GM19324 (cell line): ENCODE measurements at regions not wholly inside any gene's neighbourhood (a gene's known extent, or its start where the extent isn't known, plus 50 kb on each side); places are given as distances from the start of the nearest gene placed in this dataset.
A peak's percentile ranks its signal among the peaks of the same experiment; 100 is the strongest.
"Not testable (repeated sequence)": the region's sequence is repeated elsewhere in the genome, so short reads cannot be mapped to it uniquely, and the experiment has no call there.

Experiments used
- ATAC-seq: cut with Tn5 transposase; IDR thresholded peaks from one replicate; pipeline ENCODE4 v1.9.1; 2021; ENCODE audit warnings: mild to moderate bottlenecking, moderate library complexity; ENCODE audit not compliant: unreplicated experiment, low FRiP score

DNA sequence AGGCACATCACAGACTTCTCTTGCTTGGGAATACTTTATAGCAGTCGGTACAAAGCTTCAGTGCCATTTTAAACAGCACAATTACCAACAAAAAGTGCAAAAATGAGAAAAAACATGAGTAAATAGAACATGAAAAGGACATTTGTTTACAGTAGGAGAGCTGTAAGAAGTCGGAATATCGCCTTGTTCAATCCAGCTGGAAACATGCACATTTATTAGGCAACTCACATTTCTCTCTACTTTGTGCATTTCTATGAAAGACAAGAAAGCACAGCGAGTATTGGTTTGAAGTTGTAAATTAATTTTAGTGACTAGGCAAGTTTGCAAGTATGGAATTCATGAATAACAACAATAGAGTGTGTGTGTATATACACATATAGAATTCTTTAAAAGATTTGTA, 484.7 kb downstream of the DACH1 start:
- ATAC-seq, result no peak

DNA sequence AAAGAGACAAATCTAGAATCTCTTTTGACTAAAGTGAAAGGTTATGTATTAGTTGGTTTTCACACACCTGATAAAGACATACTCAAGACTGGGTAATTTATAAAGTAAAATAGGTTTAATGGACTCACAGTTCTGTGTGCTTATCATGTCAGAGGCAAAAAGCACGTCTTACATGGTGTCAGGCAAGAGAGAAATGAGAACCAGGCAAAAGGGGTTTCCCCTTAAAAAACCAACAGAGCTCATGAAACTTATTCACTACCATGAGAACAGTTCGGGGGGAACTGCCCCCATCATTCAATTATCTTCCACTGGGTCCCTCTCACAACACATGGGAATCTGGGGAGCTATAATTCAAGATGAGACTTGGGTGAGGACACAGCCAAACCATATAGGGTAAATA, 486.8 kb downstream of the DACH1 start:
- no peak for ATAC-seq

DNA sequence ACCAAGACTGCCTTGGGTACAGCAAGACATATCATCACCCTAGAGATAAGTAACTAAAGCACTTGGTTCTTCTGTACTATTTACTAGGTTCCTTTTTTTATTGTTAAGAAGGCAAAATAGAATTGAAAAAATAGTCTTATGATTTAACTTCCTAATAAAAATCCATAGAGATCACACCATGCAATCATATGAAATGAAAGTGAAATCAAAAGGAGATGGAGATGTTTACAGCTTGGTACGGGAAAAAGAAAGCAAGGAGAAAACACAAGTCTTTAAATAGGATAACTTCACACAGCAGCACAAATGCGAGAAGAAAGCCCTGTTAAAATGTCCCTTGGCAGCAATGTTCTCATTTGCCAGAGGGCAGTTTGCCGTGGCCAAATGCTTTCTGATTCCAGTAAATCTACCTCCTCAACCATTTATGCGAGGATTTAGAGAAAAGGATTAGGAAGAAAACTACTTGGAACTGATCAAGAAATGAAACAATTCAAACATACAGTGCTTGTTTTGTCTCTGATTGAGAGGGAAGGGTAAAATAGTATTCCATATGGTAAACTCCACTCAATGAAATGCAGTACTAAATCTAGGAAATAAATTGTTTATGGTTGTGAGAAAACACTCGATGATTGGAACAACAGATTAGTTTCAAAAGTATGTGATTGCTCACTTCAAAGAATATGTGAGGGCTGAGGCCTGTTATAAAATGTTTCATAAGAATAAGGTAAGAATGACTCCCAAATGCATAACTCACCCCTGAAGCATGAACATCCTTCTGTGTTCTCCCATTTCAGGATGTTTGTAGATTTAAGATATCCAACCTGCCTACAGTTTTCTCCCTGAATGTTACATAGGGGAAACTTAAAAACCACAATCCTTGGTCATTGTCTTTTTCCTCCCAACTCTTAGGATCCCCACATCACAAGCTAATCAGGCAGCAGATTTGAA, 487.8 kb downstream of the DACH1 start:
- no peak for ATAC-seq

DNA sequence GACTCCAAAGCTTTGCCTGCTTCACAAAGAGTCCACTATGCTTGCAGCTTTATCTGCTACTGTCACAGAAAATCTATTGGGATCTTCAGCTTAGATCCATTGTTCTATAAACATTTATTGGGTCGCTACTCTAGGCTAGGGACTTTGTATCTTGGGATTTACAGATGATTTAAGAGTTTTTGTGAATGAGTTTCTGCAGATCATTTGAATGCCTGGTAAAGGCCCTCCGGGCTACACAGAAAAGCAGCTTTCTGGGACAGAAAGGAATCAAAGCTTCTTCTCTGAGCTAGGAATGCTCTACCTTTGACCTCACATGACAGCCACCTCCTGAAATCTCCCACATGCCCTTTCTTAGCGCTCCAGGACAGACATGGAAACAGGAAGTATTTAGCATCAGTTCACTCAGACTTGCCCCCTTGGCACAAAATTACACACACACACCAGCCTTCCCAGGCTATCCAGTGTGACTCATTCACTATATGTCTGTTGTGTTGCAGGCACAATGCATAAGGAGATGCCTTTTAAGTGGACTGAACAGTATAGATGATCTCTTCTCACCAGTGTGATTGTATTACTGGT, 492.4 kb downstream of the DACH1 start:
- ATAC-seq, result no peak

DNA sequence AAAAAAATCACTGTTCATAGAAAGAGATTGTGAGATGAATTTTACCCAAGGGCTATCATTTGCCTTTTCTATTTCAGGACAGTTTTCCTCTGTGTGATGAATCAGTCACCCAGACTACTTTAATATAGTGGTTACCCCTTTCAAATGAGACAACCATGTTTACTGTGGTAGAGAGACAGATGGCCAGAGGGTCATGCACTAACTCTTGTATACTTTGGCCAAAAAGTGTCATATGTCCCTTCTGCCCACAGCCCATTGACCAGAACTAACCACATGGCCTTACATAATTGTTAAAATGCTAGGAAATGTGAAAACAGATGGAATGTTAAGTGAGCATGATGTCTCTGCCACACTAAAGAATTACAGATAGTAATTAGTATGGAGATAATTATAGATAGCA, 498.7 kb downstream of the DACH1 start:
- ATAC-seq, result no peak

DNA sequence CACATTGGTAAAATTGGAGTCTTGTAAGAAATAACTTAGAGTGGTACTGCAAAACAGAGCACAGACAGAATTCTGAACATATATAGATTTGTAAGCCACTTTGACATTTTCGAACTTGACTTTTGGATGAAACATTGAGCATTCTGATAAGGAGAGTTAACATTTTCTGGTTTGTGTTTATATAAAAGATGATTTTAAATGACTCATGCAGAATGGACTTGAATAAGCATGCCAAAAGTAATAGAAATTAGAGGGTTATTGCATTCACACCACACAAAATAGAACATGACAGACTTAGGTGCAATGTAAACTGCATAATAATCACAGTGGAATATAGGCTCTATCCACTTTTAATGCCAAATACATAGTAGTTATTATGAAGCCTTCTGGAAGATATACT, 507.0 kb downstream of the DACH1 start:
- ATAC-seq, result no peak

DNA sequence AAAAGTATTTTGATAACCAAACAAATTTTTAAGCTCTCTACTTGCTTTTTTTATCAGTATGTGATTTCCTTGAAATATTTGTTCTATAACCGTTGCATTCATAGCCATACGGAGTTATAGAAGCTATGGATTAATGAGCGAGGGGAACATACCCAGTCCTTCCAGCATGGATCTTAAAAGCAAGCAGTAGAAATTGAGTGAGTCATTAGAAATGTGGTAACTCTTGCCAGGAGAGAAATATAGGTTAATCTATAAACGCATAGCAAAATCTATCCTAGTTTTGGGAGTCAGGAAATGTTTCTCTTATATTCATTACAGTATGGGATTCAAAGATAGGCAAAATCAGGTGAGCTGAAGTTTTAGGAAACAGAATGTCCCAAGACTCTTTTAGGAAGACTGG, 507.4 kb downstream of the DACH1 start:
- no peak for ATAC-seq

DNA sequence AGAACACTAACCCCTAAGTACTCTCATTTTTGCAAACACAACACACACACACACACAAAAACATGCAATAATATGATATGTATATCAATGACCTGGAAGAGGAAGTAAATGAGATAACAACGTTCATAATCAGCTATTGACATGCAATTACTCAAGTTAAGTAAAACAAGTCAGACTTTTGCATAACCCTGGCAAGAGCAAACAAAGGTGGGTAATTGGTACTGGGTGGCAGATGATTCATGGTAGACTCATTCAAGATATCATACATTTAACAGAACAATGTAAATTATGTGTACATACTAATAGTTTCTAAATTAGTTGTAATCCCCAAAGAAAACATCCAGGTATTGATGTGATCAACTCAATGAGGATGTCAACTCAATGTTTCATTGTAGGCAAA, 508.8 kb downstream of the DACH1 start:
- no peak for ATAC-seq

DNA sequence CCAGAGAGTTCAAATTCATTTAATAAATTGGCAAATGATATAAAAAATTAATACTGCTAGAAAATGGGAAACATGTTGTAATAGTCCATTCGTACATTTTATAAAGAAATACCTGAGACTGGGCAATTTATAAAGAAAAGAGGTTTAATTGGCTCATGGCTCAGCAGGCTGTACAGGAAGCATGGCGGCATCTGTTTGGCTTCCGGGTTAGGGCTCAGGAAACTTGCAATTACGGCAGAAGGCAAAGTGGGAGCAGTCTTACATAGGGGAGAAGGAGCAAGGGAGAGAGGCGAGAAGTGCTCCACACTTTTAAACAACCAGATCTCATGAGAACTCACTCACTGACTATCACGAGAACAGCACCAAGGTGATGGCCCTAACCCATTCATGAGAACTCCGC, 512.0 kb downstream of the DACH1 start:
- no peak for ATAC-seq

DNA sequence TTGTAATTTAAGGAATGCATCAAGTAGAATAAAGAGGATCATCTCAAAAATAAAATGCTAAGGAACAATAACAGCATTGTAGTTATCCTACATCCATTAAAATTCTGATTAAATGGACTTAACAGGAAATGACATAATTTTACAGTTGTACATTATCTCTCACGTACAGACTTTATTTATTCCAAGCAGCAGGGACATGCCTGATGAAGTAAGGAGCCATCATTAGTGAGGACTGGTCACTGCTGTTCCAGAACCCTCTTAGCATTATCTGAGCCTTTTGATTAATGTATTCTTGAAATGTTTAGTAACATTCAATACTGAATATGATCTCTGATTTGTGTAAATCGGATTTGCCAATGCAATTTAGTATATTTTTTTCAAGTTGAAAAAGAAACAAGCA, 516.1 kb downstream of the DACH1 start:
- ATAC-seq, result no peak

DNA sequence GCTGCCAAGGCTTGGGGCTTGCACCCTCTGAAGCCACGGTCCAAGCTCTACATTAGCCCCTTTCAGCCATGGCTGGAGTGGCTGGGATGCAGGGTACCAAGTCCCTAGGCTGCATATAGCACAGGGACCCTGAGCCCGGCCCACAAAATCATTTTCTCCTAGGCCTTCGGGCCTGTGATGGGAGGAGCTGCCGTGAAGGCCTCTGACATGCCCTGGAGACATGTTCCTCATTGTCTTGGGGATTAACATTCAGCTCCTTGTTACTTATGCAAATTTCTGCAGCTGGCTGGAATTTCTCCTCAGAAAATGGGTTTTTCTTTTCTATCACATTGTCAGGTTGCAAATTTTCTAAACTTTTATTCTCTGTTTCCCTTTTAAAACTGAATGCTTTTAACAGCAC, 521.1 kb downstream of the DACH1 start:
- ATAC-seq, result not testable (repeated sequence)

DNA sequence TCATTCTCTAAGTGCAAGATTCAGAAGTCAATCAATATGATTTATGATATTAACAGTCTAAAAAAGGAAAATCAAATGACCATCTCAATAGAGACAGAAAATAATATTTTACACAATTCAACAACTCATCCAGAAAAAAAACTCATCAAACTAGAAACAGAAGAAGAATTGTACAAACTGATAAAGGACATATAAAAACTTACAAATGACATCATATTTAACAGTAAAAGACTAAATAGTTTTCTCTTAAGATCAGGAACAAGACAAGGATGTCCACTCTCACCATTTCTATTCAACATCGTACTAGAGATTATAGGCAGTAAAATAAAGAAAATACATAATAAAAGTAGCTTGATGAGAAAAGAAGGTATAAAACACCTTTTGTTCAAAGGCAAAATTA, 527.3 kb downstream of the DACH1 start:
- no peak for ATAC-seq

DNA sequence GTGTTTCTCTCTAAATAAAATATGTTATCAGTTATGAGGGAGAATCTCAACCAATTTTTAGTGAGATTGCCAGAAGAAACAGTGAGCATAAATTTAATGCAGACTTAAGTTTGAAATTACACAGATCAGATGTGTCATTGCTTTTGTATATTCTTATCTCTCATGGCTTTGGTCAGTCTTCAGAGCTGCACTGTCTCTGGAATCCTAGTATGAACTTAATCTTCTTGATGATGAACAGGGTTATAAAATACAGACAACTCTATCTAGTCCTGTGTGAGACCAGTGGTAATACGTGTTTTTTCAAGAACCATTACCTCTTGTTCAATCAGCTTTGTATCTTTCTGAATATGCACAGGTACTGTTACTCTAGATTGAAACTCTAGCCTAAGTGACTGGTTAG, 528.0 kb downstream of the DACH1 start:
- ATAC-seq, result no peak

DNA sequence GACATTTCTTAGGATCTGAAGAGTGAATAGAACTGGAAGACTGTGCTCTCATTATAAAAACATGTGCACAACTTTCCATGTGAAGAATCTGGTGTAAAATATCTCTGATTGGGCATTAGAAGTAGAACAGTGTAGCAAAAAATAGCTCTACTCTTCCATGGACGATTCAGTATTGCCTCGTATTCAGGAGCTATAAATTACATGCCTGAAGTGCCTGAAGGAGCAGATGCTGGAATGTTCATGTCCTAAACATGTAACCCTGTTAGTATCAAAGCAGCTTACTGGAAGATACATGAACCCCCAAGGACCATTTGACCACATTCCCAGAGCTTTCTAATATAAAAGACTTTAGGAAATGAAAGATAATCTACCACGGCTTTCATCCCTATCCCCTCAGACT, 528.9 kb downstream of the DACH1 start:
- ATAC-seq, result no peak

DNA sequence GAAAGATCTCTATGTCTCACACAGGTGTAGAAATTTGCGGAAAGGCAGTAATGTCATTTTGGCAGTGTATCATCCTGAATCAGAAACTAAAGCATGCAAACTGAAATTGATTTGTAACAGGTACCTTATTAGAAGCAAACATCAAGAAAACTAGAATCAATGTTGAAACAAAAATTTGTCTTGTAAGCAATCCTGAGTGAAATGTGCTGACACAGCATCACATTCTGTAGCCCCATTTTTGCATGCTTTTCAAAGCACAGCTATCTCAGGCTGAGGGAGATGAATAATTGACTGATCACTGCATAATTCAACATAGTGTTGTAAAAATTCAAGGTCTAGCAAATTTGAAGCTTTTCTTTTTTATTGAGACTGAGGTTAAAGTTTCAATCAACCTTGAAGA, 539.7 kb downstream of the DACH1 start:
- no peak for ATAC-seq

DNA sequence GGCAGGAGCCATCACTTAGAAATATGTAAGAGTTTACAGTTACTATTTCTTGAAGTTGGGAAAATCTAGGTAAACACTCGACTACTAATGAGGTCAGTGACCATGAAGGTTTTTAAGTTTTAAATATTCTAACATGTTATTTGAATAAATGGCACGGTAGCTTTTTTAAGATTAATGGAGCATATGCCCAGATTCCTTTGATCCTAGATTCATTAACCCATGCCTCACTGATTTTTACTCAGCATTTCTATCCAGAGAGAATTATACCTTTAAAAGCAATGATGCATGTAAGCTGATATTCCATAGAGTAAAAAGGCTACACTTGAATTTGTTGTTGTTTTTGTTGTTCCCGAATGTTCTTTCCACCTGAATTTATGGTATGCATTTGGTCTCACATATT, 541.4 kb downstream of the DACH1 start:
- no peak for ATAC-seq

DNA sequence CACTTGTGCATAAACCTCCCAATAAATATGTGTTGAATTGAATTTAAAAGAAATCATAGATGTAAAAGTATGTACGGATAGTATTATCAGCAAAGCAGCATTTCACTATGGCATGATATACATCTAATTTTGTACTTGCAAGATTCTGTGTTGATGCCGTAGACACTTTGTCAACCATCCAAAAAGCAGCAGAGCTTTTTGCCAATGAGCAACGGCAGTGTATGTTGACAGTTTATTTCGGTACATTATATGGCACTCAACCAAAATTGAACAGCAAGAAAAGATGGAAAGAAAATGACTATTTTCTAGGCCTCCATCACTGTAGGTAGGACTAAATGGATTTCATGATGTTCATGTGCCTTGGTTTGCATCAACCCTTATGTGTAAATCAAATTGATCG, 543.7 kb downstream of the DACH1 start:
- ATAC-seq, result no peak

DNA sequence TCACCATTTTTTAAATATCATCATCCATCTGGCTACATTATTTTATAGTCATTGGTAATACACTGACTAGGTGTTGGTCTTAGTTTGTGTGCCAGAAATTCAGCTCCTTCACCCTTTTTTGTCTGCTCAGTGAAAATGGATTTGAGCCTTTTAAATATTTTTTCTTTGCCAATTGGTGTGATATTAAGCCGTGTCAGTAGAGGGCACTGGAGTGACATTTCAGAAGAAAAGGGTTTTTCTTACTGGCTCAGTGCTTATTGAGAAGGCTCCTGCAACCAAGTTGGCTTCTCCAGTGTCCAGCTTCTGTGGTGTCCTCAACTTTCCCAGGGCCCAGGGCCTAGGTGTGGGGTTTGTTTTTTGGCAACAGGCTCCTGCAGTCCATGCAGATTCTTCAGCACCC, 546.6 kb downstream of the DACH1 start:
- ATAC-seq, result no peak

DNA sequence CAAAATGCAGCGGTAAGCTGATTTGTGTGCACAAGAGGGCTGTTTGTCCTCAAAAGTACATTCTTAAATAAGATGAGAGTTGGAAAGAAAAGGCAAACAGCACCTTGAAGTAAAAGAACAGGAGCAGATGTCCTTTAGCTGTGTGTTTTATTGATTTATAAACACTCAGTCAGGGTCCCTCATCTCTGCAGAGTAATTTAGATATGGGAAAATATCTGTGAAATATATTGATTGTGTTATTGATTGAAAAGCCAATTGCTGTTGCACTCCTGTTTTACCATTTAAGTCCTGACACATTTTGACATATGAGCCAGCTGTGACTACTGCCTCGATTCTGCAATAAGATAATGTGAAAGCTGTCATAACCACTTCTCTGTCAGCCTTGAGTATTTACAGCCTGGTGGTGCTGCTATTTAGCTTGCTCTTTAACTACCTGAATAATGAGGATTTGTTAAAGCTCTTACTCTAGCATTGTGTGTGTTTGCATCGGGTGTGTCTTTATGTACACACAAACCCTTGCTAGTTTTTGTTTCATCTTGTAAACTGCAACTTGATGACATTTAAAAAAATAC, 550.1 kb downstream of the DACH1 start:
- ATAC-seq, result no peak

DNA sequence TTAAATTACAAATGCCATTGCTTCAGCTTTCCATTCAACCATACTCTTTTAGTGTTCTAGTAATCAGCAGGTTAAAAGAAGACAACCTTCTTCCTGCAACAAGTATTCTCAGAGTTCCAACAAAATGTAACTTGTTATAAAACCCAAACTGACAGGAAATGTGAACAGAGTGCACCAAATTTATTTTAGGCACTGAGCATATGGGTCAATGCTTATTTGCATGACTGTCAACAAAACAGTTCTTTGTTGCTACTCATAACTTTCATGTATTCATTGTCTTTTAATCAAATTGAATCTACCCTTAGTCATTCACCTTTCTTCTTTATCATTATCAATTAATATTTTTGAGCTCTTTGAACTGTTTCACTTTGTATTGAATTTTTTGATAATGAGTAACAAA, 554.1 kb downstream of the DACH1 start:
- ATAC-seq, result peak; percentile 57

DNA sequence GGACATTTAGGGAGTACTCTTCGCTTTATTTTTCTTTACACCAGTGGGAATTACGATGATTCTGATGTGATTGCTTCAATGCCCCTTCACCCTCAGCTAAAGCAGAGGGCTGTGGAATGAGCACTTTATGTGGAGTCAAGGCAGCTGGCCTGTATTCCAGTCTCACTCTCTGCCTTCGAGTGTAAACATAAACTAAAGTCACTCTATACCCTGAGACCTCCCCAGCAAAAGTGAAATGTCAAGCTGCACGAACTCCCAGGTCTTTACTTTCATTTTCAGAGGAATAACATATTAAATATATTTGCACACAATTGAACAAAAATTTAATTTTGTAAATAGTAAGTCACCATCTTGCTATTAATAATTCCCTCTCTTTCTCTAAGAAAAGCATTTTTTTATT, 557.1 kb downstream of the DACH1 start:
- no peak for ATAC-seq

DNA sequence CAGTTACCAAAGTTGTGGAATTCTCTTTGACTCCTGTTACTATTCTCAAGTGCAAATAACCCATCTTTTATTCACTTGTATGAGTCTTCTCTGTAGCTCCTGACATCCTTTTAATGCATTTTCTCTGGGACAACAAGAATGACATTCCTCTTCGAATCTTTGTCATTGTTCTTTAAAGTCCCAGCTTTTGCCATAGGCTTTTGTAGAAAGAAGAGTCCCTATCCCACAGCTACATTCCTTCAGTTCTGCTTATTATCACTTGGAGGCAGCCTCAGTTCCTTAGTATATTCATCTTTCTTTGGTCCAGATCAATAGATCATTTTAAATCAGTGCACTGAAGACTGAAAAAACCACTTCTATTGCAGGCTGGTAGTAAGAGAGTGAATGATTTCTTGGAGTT, 560.2 kb downstream of the DACH1 start:
- no peak for ATAC-seq
